NCI-H524 treated with DMSO at 0.1 percent for 48 hours (cell line): ENCODE measurements at regions not wholly inside any gene's neighbourhood (a gene's known extent, or its start where the extent isn't known, plus 50 kb on each side); places are given as distances from the start of the nearest gene placed in this dataset.

Source experiments
- DNase-seq: peaks from one replicate; lab custom pipeline; 2025; lab: John Stamatoyannopoulos, UW

GRCh38 chr2:196442211-196442610 lies 197.3 kb upstream of the CCDC150 start:
- DNase-seq = no peak

DNA sequence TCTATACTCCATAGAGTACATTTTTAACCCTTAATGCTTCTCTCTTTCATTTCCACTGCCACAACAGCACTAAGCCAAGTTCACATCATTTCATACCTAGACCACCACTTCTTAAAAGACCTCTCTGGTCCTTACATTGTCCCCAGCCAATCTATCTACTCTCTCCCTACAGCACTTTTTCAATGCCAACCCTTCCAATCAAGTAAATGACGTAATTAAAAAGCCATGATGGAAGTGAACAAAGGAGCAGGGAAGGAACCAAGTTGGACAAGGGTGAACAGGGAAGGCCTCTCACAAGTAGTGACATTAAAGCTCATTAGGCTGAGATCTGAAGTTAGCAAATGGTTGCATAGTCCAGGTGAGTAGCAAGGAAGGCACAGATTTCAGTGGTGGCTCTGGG lies 195.1 kb upstream of the CCDC150 start:
- DNase-seq = no peak

GRCh38 chr2:196445991-196446390 lies 193.5 kb upstream of the CCDC150 start:
- DNase-seq = no peak

DNA sequence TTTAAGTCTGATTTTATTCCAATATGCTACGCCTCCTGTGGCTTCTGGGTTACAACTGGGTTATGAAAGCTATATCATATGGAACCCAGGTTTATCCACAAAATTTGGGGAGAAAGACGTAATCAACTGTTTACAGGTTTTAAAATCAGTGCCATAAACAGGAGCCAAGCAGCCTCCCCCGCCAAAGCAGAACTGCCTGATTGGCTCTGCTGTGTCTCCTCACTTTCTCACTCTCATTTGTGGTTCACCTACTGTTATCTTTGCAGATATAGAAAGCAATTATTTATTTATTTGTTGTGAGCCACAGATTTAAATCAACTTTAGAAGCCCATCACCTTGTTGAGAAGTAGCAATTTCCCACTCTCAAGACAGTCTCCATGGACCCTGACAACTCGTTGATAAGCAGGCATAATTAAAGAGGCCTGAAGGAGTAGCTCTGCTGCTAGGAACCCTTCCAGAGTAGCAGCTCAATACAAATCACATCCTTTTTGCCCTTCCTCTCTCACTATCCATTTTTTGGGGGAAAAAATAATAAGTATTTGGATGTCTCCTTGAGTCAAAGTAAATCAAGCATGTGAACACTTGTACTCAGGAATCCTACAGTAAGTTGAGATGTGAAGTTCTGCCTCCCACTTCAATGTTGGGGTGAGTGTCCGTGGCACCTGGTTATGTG lies 191.0 kb upstream of the CCDC150 start:
- no peak for DNase-seq

GRCh38 chr2:196449083-196449482 lies 190.4 kb upstream of the CCDC150 start:
- DNase-seq = no peak

DNA sequence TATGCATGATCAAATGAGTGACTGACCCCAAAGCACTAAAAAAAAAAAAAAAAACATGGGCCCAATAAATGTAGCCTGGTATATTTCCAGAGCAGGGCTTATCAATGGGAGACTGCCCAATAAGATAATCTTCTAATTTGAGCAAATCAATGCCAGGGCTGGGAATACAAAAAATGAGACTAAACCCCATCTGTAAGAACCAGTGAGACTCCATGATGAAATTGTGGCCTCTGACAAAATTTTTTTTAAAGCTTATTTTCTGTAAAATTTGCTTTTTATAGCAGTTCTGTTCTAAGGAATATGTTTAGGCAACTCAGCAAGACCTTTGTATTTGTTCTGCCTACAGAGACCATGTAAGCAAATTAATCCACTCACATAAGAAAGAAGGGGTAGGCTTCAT lies 186.8 kb upstream of the CCDC150 start:
- DNase-seq = no peak

DNA sequence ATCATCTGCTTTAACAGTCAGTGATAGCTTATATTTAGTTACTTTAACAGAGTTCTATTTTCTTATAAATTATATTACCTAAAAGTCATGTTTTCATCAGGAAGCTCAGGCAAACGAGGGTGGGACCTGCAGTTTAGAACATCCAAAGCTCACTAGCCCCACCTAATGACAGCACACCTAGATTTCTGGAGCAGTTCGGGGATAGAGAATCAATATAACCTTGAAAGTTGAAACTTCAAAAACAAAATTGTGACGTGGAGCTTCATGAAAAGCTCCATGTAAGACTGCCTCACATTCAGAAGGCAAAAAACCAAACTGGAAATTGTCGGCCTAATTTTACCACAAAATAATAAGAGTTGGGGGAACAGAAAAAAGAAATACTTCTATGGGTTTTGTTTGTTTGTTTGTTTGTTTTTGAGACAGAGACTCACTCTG lies 185.9 kb upstream of the CCDC150 start:
- DNase-seq = no peak

DNA sequence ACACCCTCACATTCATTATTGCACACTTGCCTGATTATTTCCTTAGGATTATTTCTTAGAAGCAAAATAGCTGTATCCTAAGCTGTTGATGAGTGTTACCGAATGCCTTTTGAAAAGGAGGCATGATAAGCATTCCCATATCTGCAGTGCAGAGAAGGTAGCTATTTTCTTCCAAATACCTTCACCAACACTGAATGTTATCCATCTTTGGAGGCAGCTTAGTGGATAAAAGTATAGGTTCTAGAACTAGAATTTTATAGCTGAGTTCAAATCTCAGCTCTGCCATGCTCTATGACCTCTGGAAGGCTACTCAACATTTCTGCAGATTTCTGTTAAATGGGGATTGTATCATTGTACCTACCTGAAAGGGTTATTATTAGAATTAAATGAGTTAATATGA lies 185.0 kb upstream of the CCDC150 start:
- DNase-seq = no peak

DNA sequence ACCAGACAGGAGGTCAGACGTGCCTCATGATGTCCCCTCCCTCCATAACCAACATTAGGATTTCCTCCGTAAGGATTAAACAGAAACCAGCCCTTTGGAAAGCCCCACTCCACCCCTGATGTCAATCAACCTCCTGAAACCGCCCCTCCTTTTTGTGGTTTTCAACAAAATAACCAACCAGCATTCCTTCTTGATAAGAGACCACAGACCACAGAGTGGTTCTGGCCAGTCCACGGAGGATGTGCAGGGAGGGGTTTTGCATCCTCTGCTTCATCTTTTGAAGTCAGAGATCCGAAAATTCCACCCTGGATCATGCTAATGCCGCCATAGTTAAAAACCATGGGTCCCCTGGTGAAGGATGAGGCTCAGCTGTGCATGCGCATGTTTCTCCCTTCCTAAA lies 180.0 kb upstream of the CCDC150 start:
- DNase-seq = no peak

- no peak for DNase-seq
Measured at GRCh38 chr2:196463706-196464105, 175.8 kb upstream of the CCDC150 start.

- no peak for DNase-seq
Measured at GRCh38 chr2:196464311-196464710, 175.2 kb upstream of the CCDC150 start.

DNA sequence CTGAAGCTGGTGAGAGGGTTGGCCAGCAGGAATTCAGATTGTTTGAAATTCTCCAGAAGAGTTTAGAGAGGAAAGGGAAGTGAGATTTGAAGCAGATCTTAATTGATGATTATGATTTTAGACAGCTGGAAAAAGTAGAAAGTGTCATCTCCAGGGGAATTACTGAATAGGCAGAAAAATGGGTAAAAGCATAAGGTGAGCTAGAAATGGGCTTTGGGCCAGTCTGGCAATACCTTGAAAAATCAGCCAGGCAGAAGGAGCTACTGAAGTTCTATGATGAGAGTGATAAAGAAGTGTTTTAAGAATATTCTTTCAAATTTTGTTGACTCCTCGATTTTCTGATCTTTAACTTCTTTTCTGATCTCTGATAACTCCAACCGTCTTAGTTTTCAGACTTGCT lies 172.9 kb upstream of the CCDC150 start:
- DNase-seq = no peak

GRCh38 chr2:196468394-196468793 lies 171.1 kb upstream of the CCDC150 start:
- DNase-seq = no peak

DNA sequence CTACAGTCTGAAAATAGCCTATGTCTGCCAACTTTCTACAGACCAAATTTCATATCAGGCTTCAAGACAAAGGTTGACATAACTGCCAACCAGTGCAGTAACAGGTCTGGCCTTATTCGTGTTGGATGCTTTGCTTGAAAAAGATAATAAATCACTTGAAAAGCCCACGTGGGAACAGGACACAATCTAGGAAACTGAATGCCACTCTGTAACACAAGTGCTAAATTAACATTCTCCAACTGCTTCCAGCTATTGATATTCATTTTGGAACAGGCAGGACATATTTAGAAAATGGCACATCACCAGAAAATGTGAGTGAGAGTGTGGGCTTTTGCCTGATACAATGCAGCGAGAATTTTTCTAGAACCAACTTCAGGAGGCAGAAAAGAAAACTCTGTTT lies 165.9 kb upstream of the CCDC150 start:
- no peak for DNase-seq

DNA sequence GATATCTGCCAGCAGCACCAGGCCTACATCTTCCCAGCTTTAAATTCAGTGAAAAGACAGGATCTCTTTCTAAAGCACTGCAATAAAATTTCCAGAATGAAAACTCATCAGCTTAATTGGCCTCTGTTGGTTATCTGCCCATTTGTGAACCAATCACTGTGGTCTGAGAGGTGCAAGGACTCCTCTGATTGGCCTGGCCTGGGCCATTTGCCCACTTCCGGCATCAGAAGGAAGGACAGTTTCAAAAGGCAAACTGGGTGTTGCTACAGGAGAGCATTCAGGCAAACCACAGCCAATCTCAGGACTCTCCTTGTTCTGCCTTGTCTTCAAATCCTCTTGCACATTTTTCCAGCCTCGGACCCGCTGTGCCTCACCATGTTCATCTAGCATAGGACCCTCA lies 163.9 kb upstream of the CCDC150 start:
- no peak for DNase-seq

DNA sequence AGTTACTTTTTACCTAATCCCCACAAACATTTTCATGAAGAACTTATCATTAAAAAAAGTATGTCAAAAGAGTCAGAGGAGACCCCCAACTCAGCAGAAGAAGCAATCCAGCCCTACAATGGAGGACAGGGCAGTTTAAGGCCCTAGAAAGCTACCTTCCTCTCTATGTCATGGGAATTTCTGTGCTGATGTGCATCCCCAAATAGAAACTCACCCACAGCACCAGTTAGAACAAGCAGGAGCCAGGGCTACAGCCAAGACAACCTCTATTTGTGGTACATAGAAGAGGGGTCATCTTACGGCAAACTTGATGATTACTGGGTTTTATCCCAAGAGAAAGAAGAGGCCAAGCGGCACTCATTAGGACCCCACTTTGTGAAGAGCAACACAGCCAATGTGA lies 160.9 kb upstream of the CCDC150 start:
- no peak for DNase-seq

DNA sequence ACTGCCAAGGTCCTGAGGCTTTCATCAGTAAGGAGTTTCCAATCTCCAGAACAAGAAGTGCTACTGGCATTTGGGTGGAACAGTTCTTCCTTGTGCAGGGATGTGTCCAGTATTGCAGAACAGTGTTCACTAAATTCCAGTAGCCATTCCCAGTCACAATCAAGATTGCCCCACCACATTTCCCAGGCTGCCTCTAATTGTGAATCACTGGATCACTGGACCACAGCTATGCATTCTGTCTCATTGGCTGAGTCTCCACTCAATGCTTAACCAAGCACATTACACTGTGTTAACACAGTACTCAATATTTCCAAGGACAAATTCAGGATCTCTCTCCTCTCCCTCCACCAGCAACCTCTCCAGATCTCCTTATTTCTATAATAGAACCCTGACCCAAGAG lies 160.2 kb upstream of the CCDC150 start:
- no peak for DNase-seq

GRCh38 chr2:196480653-196481323 lies 158.7 kb upstream of the CCDC150 start:
- DNase-seq = peak; percentile 87

GRCh38 chr2:196481324-196481697 lies 158.2 kb upstream of the CCDC150 start:
- peak; percentile 87 for DNase-seq

- DNase-seq = no peak
Measured at GRCh38 chr2:196482119-196483065, 157.1 kb upstream of the CCDC150 start.

DNA sequence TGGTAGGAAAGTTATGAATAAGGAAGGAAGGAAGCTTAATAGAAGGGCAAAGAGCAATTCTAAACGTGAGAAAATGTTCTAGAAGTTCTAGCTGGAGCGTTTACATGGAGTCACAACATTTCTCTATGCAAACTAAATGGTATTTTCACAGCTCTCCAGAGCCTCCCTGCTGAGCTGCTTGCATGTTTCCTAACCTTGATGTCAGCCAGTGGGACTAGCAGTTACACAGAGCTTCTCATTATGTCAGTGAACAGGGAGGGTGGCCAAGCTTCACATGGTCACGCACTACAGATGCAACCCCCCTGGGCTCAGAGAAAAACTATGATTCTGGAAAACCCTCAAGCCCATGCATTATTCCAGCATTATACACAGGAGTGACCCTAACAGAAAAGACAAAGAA lies 153.4 kb upstream of the CCDC150 start:
- DNase-seq = no peak

GRCh38 chr2:196487417-196487816 lies 152.1 kb upstream of the CCDC150 start:
- no peak for DNase-seq

GRCh38 chr2:196489371-196489770 lies 150.1 kb upstream of the CCDC150 start:
- DNase-seq = no peak
